T-helper 2 cell treated with Interferon-gamma antibody and Interleukin-4, amounts not matched to agents 5 μg/mL and 100 μg/mL, for 36 hours (primary cell): ENCODE measurements at regions not wholly inside any gene's neighbourhood (a gene's known extent, or its start where the extent isn't known, plus 50 kb on each side); places are given as distances from the start of the nearest gene placed in this dataset.

Experiments used
- DNase-seq: peaks from one replicate; pipeline ENCODE4 v3.0.0; 2021; ENCODE audit warnings: low spot score
- H3K27ac Mint-ChIP-seq: one replicate; pipeline ENCODE4 v1.8.0; 2021; ENCODE audit warnings: mild to moderate bottlenecking, mixed read lengths
- H3K27me3 Mint-ChIP-seq: one replicate; pipeline ENCODE4 v1.8.0; 2021; ENCODE audit warnings: low read depth, mixed read lengths
- H3K36me3 Mint-ChIP-seq: one replicate; pipeline ENCODE4 v1.8.0; 2021; ENCODE audit warnings: low read depth, mixed read lengths
- H3K4me1 Mint-ChIP-seq: one replicate; pipeline ENCODE4 v1.8.0; 2021; ENCODE audit warnings: low read depth, mixed read lengths
- H3K4me3 Mint-ChIP-seq: one replicate; pipeline ENCODE4 v1.8.0; 2022; ENCODE audit warnings: mild to moderate bottlenecking, moderate library complexity, mixed read lengths
- H3K9me3 Mint-ChIP-seq: one replicate; pipeline ENCODE4 v1.8.0; 2021; ENCODE audit warnings: mixed read lengths

DNA sequence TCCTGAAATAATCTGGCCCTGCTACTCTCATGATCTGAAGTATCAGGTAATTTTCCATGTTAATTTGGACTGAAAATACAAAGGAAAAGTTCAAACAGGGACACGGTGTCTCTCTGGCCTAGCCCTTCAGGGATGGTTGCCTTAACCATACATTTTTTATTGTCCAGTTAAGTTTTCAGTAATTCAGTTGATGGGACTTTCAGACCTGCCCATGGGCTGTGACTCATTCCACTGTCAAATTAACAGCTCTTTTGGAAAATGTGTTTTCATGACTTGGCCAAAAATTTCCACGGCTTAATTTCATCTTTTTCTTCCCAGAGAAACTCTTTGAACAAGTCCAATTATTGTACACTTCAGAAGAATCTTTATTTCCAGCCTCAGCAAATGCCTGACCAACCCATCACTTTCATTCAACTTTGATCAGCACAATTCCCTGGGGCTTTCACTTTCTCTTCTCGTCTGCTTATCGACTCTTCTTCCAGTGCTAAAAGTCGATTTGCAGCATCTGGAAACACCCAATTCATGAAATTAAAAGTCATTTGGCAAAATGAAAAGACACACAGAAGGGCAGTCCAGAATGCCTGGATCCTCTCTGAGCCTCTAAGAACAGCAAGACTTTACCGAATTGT is 293.9 kb downstream of the RAB28 start:
- Mint-ChIP-seq H3K9me3 (peaks cover 3% of the 10 kb centered on the region), H3K27me3 (no peaks in the 10 kb centered on the region), H3K27ac (no peak overlapping the region), H3K36me3 (no peaks in the 10 kb centered on the region), H3K4me1 (no peaks in the 10 kb centered on the region), H3K4me3 (no peak overlapping the region)
- DNase-seq = no peak

DNA sequence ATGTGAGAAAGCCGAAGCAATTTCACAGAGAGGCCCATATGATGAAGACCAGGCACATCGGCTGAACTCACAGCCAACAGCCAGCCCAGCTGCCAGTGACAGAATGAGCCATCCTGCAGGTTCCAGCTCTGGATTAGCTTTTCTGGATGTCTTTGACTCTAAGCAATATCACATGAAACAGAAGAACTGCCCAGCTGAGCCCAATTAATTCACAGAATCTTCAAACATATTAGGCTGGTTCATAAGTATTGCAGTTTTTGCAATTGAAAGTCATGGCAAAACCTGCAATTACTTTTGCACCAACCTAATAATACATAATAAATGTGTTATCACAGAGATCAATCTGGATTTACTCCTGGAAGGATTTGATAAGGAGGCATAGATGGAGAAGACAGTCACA is 299.9 kb downstream of the RAB28 start:
- H3K4me3 Mint-ChIP-seq = no peak overlapping the region
- no peaks in the 10 kb centered on the region for H3K9me3 Mint-ChIP-seq
- no peaks in the 10 kb centered on the region for H3K27me3 Mint-ChIP-seq
- no peak overlapping the region for H3K27ac Mint-ChIP-seq
- H3K36me3 Mint-ChIP-seq = no peaks in the 10 kb centered on the region
- no peak for DNase-seq
- H3K4me1 Mint-ChIP-seq = no peaks in the 10 kb centered on the region

DNA sequence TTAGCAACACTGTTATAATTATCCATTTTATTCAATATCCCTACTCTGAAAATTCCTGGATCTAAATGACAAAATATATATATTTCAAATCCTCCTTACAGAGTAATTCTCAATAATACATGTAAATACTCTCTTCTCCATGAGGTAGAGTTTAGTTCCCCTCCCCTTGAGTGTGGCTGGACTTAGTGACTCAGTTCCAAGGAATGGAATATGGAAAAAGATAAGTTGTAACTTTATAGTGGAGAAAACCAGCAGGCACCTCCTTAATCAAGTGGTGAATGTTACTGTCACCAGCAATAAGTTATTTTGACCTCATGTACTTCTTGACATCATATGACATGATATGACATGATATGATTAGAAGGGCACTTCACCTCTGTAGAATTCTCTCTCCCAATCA is 302.0 kb downstream of the RAB28 start:
- H3K4me1 Mint-ChIP-seq = no peaks in the 10 kb centered on the region
- H3K9me3 Mint-ChIP-seq = no peaks in the 10 kb centered on the region
- H3K27me3 Mint-ChIP-seq = no peaks in the 10 kb centered on the region
- no peak overlapping the region for H3K4me3 Mint-ChIP-seq
- H3K36me3 Mint-ChIP-seq = no peaks in the 10 kb centered on the region
- H3K27ac Mint-ChIP-seq = no peak overlapping the region
- no peak for DNase-seq

DNA sequence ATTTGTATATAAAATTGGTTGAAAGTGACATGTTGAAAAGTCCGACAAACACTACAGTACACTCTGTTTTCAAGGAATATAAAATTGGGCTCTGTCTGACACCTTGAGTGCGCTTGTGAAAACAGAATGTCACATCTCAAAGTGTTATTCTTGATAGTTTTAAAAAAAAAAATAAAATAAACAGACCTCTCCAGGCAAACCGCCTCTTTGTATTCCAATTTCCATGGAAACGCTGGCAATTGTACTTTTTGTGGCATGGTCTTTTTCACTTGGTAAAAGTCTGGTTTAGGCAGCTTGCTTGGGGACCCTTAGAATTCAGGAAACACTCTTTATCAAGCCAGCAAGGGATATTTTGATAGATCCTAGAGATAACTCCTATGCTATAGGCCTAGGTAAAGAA is 302.5 kb downstream of the RAB28 start:
- no peaks in the 10 kb centered on the region for H3K36me3 Mint-ChIP-seq
- DNase-seq = no peak
- H3K4me3 Mint-ChIP-seq = no peak overlapping the region
- H3K27me3 Mint-ChIP-seq = no peaks in the 10 kb centered on the region
- H3K27ac Mint-ChIP-seq = no peak overlapping the region
- no peaks in the 10 kb centered on the region for H3K9me3 Mint-ChIP-seq
- no peaks in the 10 kb centered on the region for H3K4me1 Mint-ChIP-seq

DNA sequence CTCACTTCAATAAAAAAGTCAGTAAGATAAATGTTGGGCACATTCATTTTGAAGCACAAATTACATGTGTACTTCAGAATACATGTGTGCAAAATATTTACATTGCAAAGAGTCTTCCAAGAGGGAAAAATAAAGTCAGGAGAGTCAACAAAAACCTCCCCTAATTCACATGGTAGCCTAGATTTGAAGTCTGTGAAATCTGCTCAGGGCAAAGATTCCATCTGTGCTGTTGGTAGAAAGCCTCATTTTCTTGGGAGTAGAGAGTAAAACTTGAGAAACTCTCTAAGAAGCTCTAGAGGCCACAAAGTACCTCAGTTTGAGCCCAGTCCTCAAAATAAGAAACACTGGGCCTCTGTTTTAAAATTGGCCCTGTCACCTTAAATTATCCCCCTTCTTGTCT is 303.4 kb downstream of the RAB28 start:
- DNase-seq = no peak
- Mint-ChIP-seq H3K4me3 (no peak overlapping the region), H3K27me3 (no peaks in the 10 kb centered on the region), H3K27ac (no peak overlapping the region), H3K36me3 (no peaks in the 10 kb centered on the region), H3K9me3 (no peaks in the 10 kb centered on the region), H3K4me1 (no peaks in the 10 kb centered on the region)

DNA sequence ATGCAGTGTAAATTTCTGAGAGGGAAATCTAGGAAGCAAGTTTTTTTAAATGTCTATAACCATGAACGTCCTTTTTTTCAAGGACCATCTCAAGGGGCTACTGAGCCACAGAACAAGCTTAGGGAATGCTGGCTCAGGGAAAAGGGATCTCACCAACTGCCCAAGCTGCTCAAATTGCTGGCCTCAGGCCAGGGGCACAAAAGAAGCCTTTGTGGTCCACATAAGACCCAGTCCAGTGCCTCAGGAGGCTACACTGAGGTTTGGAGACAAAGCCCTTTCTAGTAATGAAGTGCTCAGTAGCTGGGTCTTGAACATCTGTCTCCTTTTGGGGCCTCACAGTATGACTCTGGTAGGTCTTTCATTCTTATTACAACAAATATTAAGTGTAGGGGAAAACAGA is 305.5 kb downstream of the RAB28 start:
- Mint-ChIP-seq H3K36me3 (no peaks in the 10 kb centered on the region), H3K4me1 (no peaks in the 10 kb centered on the region), H3K27me3 (no peaks in the 10 kb centered on the region), H3K9me3 (no peaks in the 10 kb centered on the region), H3K27ac (no peak overlapping the region), H3K4me3 (no peak overlapping the region)
- DNase-seq = no peak

DNA sequence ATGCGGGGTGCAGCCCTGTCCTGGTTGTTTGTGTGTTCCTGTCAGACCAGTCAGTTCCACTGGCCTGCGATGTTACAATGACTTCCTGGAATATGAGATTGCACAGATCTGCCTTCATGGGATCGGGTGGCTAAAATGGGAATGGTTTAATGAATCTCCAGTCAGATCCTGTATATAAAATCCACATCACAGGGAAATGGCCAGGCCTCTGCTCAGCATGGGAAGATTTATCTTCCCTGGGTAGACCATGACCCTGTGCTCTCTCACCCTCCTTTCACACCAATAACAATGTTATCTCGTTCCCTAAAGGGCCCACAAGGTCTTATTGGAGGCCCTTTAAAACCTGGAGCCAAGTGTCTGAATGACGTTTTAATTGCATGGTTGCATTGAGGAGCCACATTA is 307.4 kb downstream of the RAB28 start:
- Mint-ChIP-seq H3K4me1 (no peaks in the 10 kb centered on the region), H3K4me3 (no peak overlapping the region), H3K36me3 (no peaks in the 10 kb centered on the region), H3K27ac (no peak overlapping the region), H3K9me3 (no peaks in the 10 kb centered on the region), H3K27me3 (no peaks in the 10 kb centered on the region)
- DNase-seq = no peak

DNA sequence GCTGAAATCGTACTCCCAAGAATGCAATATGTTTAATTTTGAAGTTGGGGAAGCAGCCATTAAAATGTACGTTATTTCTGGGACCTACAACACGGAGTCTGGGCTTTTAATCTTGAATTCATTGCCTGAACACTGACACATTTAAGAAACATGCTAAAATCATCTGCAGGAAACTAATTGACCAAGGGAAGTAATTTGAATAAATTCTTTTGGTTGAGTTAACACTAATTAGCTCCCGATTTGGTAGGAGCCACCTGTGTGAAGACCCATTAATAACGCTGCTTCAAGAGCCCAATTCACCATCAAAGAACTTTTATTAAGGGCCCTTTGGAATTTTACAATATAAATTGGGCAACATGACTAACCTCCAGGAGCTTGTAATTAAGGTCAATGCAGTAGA is 309.2 kb downstream of the RAB28 start:
- no peak for DNase-seq
- H3K4me1 Mint-ChIP-seq = no peaks in the 10 kb centered on the region
- no peaks in the 10 kb centered on the region for H3K9me3 Mint-ChIP-seq
- no peaks in the 10 kb centered on the region for H3K36me3 Mint-ChIP-seq
- no peak overlapping the region for H3K4me3 Mint-ChIP-seq
- no peaks in the 10 kb centered on the region for H3K27me3 Mint-ChIP-seq
- no peak overlapping the region for H3K27ac Mint-ChIP-seq

DNA sequence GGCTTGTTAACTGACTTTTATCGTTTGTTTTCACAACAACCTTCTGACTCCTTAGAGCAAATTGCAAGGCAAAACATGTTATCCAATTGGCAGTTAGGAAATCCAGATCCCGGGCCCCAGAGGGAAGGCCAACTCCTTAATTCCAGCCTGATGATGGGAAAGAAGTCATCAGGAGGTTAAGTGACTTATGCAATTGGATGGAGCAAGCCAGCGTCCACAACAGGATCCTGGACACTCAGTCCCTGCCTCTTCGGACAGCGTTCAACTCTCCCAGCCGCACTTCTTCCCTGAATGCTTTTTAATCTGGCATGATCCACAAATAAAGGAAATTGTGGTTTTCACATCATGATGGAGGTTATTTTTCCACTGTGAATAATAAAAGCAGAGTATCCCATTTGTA is 310.1 kb downstream of the RAB28 start:
- Mint-ChIP-seq H3K4me3 (no peak overlapping the region), H3K9me3 (no peaks in the 10 kb centered on the region), H3K36me3 (no peaks in the 10 kb centered on the region), H3K27me3 (no peaks in the 10 kb centered on the region), H3K27ac (no peak overlapping the region), H3K4me1 (no peaks in the 10 kb centered on the region)
- no peak for DNase-seq

DNA sequence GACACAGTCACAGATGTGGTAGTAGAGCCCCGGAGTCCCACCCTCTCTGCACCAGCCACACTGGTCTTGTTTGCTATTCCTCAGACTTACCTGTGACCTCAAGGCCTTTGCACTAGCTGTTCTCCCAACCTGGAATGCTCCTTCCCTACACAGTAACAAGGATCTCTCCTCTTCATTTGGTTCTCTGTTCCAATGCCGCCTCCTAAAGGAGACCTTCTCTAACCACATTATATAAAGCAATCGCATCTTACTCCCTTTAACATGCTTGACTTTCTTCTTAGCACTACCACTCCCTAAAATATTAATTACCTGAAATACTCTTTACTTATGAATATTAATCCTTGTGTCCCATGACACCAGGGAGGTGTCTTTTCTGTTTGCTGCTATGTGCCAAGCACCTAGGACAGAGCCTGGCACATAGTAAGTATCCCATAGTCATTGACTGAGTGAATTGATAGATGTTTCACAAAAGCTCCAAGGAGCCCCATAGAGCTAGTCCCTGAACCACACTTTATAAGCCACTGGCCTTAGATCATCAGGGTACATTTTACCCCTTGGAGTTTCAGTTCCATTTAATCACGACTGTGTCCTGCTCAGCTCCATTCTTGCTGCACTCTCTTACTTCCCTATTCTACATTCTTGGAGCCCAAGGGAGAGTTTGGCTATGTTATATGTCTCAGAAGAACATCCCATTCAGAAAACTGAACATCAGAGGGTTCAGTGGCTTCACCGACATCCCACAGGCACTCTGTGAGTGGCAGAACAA is 312.7 kb downstream of the RAB28 start:
- Mint-ChIP-seq H3K27ac (no peak overlapping the region), H3K4me3 (no peak overlapping the region), H3K9me3 (no peaks in the 10 kb centered on the region), H3K4me1 (no peaks in the 10 kb centered on the region), H3K36me3 (no peaks in the 10 kb centered on the region), H3K27me3 (no peaks in the 10 kb centered on the region)
- DNase-seq = no peak

DNA sequence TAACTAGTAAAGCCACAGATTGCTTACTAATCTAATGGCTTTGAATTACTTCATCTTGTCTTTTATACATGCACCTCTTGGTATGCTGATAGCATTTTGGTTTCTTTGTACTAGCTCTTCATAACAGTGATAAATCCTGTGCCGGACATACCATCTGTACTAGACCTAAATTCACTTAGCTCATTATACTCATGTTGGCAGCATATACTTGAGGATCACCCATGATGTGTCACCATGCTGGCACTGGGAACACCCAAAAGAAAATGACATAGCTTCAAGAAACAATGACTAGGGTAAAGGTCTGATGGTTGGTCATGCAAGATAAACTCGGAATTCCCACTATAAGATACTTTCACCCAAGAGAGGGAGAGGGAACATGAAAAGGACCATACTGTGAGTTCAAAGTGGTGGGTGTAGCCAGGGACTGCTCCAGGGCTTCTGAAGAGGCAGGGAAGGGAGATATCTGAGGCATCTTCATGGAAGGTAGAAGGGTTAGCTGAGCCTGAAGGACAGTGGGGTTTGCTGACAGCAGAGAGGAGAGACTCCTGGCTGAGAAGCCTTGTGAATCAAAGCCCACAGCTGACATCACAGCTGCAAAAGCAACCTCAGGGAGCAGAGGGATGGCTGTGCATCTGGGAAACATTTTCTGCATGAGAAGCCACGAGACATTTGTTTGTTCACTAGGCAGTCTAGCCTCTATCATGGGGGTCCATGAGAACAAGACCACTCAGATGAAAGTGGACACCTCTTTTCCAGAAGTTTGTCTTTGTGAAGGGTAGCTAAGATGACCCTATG is 314.2 kb downstream of the RAB28 start:
- no peaks in the 10 kb centered on the region for H3K4me1 Mint-ChIP-seq

DNA sequence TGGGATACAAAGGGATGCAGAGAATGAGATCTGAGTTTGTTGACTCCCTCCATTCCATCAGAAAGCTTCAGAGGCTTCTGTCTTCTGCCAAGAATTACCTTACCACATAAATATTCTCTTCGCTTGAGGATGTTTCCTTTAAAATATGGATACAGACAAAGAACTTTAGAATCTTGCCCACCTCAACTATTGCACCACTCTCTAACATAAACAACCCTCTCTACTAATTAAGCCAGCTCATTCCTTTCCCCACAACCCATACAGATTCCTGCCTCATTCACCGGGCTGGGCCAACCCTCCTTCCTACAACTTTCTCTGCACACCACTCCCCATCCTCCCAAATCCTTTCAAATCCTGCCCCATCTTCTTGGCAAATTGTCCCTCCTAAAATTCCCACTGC is 315.8 kb downstream of the RAB28 start:
- Mint-ChIP-seq H3K27me3 (no peaks in the 10 kb centered on the region), H3K4me3 (no peak overlapping the region), H3K27ac (no peak overlapping the region), H3K36me3 (no peaks in the 10 kb centered on the region), H3K4me1 (no peaks in the 10 kb centered on the region), H3K9me3 (no peaks in the 10 kb centered on the region)
- DNase-seq = no peak

More for the DNA sequence above, 314.2 kb downstream of the RAB28 start:
- Mint-ChIP-seq H3K36me3 (no peaks in the 10 kb centered on the region), H3K27ac (no peak overlapping the region), H3K9me3 (no peaks in the 10 kb centered on the region), H3K27me3 (no peaks in the 10 kb centered on the region), H3K4me3 (no peak overlapping the region)
- no peak for DNase-seq

DNA sequence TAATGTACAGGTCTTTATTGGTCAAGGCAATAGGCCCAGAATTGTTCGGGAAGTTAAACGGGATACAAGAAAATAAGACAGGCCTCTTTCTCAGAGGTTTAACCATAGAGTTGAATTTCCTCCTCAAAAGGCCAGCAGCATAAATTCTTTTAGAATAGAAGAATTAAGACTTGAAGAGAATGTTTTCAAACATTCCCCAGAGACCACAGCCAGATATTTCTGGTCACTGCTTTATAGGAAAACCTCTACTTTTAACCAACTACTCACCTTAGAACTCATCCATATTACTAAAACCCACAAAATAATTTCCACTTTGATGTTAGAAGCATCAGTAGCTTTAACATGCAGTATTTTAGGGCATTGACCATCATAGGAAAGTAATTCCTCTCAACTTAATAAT is 317.9 kb downstream of the RAB28 start:
- Mint-ChIP-seq H3K9me3 (no peaks in the 10 kb centered on the region), H3K4me3 (no peak overlapping the region), H3K4me1 (no peaks in the 10 kb centered on the region)

DNA sequence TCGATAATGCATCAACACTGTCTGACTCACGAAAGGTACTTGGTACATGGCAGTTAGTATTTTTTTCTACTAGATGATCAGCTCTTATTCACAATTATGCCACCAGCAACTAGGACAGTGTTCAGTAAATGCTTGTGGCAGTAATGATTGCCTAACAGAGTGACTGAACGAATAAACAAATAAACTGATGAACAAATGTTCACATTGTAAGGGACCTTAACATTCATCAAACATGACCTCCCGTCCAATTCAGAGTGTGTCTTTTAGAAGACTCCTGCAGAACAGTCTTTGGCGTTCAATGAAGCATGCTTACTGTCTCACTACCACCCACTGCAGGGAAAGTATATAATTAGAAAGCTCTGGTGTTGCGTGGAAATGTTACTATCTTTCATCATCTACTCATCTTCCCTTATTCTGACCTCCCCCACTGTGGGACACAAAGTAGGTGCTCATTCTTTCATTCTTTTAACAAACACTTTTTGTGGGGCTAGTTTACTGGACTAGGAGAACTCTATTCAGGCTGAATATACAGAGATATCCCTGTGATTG is 319.3 kb downstream of the RAB28 start:
- no peak overlapping the region for H3K4me3 Mint-ChIP-seq
- no peaks in the 10 kb centered on the region for H3K9me3 Mint-ChIP-seq
- H3K27me3 Mint-ChIP-seq = no peaks in the 10 kb centered on the region
- no peak overlapping the region for H3K27ac Mint-ChIP-seq
- no peak for DNase-seq
- H3K4me1 Mint-ChIP-seq = no peaks in the 10 kb centered on the region
- no peaks in the 10 kb centered on the region for H3K36me3 Mint-ChIP-seq

More for the DNA sequence above, 317.9 kb downstream of the RAB28 start:
- H3K36me3 Mint-ChIP-seq = no peaks in the 10 kb centered on the region
- no peak overlapping the region for H3K27ac Mint-ChIP-seq
- DNase-seq = no peak
- H3K27me3 Mint-ChIP-seq = no peaks in the 10 kb centered on the region
